ENCODE measurements at regions not wholly inside any gene's neighbourhood (a gene's known extent, or its start where the extent isn't known, plus 50 kb on each side); places are given as distances from the start of the nearest gene placed in this dataset.

- Histone ChIP-seq H3K36me3 (ENCODE audit: control insufficient read depth in 2 of 2, insufficient read depth in 1 of 2, low read length in 2 of 2) (no peaks in the 10 kb centered on the region), H3K27ac (ENCODE audit: extremely low read depth, low read depth, low read length) (no peak overlapping the region), H3K9me3 (ENCODE audit: control insufficient read depth, insufficient read depth, low read depth, low read length) (no peaks in the 10 kb centered on the region), H3K4me3 (ENCODE audit: low read depth, low read length) (no peak overlapping the region), H3K4me1 (ENCODE audit: control insufficient read depth, insufficient read depth, low read length) (no peaks in the 10 kb centered on the region)
- CTCF ChIA-PET = no interaction called here
- POLR2A ChIA-PET = no interaction called here
- TF ChIP-seq ZBTB21 (tag by site-specific recombination; IDR thresholded peaks at IDR 0.05) = no peak
- no peak for TF ChIP-seq ZNF785 (tag by site-specific recombination; IDR thresholded peaks at IDR 0.05)
- TF ChIP-seq ZNF776 (tag by site-specific recombination; IDR thresholded peaks at IDR 0.05; ENCODE audit: borderline replicate concordance) = no peak
- no peak for TF ChIP-seq ZNF404 (tag by site-specific recombination; IDR thresholded peaks at IDR 0.05)
- no peak for TF ChIP-seq FEZF1 (tag by site-specific recombination; IDR thresholded peaks at IDR 0.05)
- TF ChIP-seq ZNF791 (tag by site-specific recombination; IDR thresholded peaks at IDR 0.05) = no peak
- no peak for TF ChIP-seq ZBTB20 (tag by site-specific recombination; IDR thresholded peaks at IDR 0.05)
- TF ChIP-seq ZNF645 (tag by site-specific recombination; IDR thresholded peaks at IDR 0.05) = no peak
- no peak for TF ChIP-seq ZNF292 (tag by site-specific recombination; IDR thresholded peaks at IDR 0.05; ENCODE audit: borderline replicate concordance, low read depth)
- TF ChIP-seq MZF1 (tag by site-specific recombination; IDR thresholded peaks at IDR 0.05; ENCODE audit: borderline replicate concordance) = no peak
- no peak for TF ChIP-seq ZNF768 (tag by site-specific recombination; IDR thresholded peaks at IDR 0.05)
- no peak for TF ChIP-seq AEBP2 (tag by site-specific recombination; IDR thresholded peaks at IDR 0.05; ENCODE audit: borderline replicate concordance)
Measured at GRCh38 chr1:239025997-239026694, 360.2 kb upstream of the CHRM3 start.

- H3K4me3 ChIP-seq (ENCODE audit: low read depth, low read length) = no peak overlapping the region
- no peaks in the 10 kb centered on the region for H3K36me3 ChIP-seq (ENCODE audit: control insufficient read depth in 2 of 2, insufficient read depth in 1 of 2, low read length in 2 of 2)
- CTCF ChIA-PET = no interaction called here
- H3K9me3 ChIP-seq (ENCODE audit: control insufficient read depth, insufficient read depth, low read depth, low read length) = no peaks in the 10 kb centered on the region
- no peak for TF ChIP-seq MEIS1 (CRISPR knock-in tag; IDR thresholded peaks at IDR 0.05; ENCODE audit: borderline replicate concordance)
- no peak for TF ChIP-seq GLIS2 (tag by site-specific recombination; IDR thresholded peaks at IDR 0.05)
- TF ChIP-seq ZNF768 (tag by site-specific recombination; IDR thresholded peaks at IDR 0.05) = no peak
- TF ChIP-seq ZNF777 (tag by site-specific recombination; IDR thresholded peaks at IDR 0.05; ENCODE audit: borderline replicate concordance) = no peak
- no peak for TF ChIP-seq ZNF366 (tag by site-specific recombination; conservative IDR thresholded peaks at IDR 0.05)
- no peak for TF ChIP-seq PRDM10 (tag by site-specific recombination; IDR thresholded peaks at IDR 0.05)
- TF ChIP-seq ZNF174 (tag by site-specific recombination; IDR thresholded peaks at IDR 0.05) = no peak
- TF ChIP-seq SP2 (tag by site-specific recombination; IDR thresholded peaks at IDR 0.05) = no peak
- no peak for TF ChIP-seq ZNF670 (tag by site-specific recombination; IDR thresholded peaks at IDR 0.05; ENCODE audit: low read depth)
- TF ChIP-seq ELK4 (IDR thresholded peaks at IDR 0.05; ENCODE audit: borderline replicate concordance, low read depth, low read length) = no peak
- TF ChIP-seq KLF1 (tag by site-specific recombination; IDR thresholded peaks at IDR 0.05) = no peak
- no peak for TF ChIP-seq IKZF3 (tag by site-specific recombination; IDR thresholded peaks at IDR 0.05)
- H3K27ac ChIP-seq (ENCODE audit: extremely low read depth, low read depth, low read length) = no peak overlapping the region
- no peaks in the 10 kb centered on the region for H3K4me1 ChIP-seq (ENCODE audit: control insufficient read depth, insufficient read depth, low read length)
- POLR2A ChIA-PET = no interaction called here
Measured at GRCh38 chr1:239025223-239025622, 361.1 kb upstream of the CHRM3 start.
